K562 (cell line): ENCODE measurements at regions not wholly inside any gene's neighbourhood (a gene's known extent, or its start where the extent isn't known, plus 50 kb on each side); places are given as distances from the start of the nearest gene placed in this dataset.

Experiments
- EP400 ChIP-seq: fragments of 450-650 bp; IDR thresholded peaks from 2 replicates; pipeline ENCODE4 v1.6.1; 2017; ENCODE audit warnings: antibody characterized with exemption, mild to moderate bottlenecking, moderate library complexity
- HDAC3 ChIP-seq: fragments of 450-650 bp; IDR thresholded peaks from 2 replicates; pipeline ENCODE4 v1.6.1; 2018; ENCODE audit warnings: borderline replicate concordance, mild to moderate bottlenecking, moderate library complexity; ENCODE audit not compliant: partially characterized antibody
- KDM4B ChIP-seq, 2 experiments: fragments of 450-650 bp in 1 of 2; sonication (generic) in 1 of 2; IDR thresholded peaks; 2 replicates each; pipeline ENCODE4 v1.6.1; 2016 to 2017; ENCODE audit warnings: borderline replicate concordance in 2 of 2, antibody characterized with exemption in 1 of 2, low read depth in 1 of 2, mild to moderate bottlenecking in 1 of 2
- KLF1 ChIP-seq: fragments of 450-650 bp; IDR thresholded peaks from 2 replicates; pipeline ENCODE4 v1.6.1; 2016; ENCODE audit warnings: missing genetic modification characterization, missing compliant biosample characterization
- MLLT1 ChIP-seq, 2 experiments: fragments of 450-650 bp; IDR thresholded peaks; 2 replicates each; pipeline ENCODE4 v1.6.1; 2016
- NUFIP1 ChIP-seq: fragments of 450-650 bp; IDR thresholded peaks from 2 replicates; pipeline ENCODE4 v1.6.1; 2018; ENCODE audit not compliant: partially characterized antibody
- SIN3A ChIP-seq, 2 experiments: fragments of 150-350 bp in 1 of 2; IDR thresholded peaks; 2 replicates each; pipeline ENCODE4 v1.6.1; 2011 to 2016; ENCODE audit warnings: borderline replicate concordance in 2 of 2, low read depth in 2 of 2, low read length in 2 of 2, mild to moderate bottlenecking in 2 of 2, moderate library complexity in 2 of 2; ENCODE audit not compliant: control insufficient read depth in 1 of 2
- SMARCE1 ChIP-seq: fragments of 450-650 bp; IDR thresholded peaks from 2 replicates; pipeline ENCODE4 v1.7.1; 2016; ENCODE audit warnings: mild to moderate bottlenecking
- TF ChIP-seq, protein P1 (sequence below): fragments of 250-450 bp; sonication (Bioruptor Pico); IDR thresholded peaks from 2 replicates; pipeline ENCODE4 v1.4.0; 2020
- TF ChIP-seq, protein P2 (sequence below), 3 experiments: fragments of 200-800 bp in 1 of 3; sonication (Bioruptor generic) in 1 of 3; sonication (generic) in 1 of 3; formaldehyde crosslinking in 1 of 3; IDR thresholded peaks; 2 replicates each; pipeline versions ENCODE4 v1.6.1 to v1.8.0; 2016 to 2022; ENCODE audit warnings: mild to moderate bottlenecking in 2 of 3, missing compliant biosample characterization in 2 of 3, missing genetic modification characterization in 2 of 3, missing genetic modification reagents in 1 of 3
- TF ChIP-seq, protein P3 (sequence below): fragments of 250-450 bp; sonication (Bioruptor Pico); IDR thresholded peaks from 2 replicates; pipeline ENCODE4 v1.5.0; 2020; ENCODE audit warnings: mild to moderate bottlenecking, borderline replicate concordance
- TF ChIP-seq, protein P4 (sequence below), 2 experiments: fragments of 450-650 bp in 1 of 2; IDR thresholded peaks; 2 replicates each; pipeline ENCODE4 v1.6.1; 2011 to 2017; ENCODE audit warnings: low read depth in 2 of 2, antibody characterized with exemption in 1 of 2, borderline replicate concordance in 1 of 2, low read length in 1 of 2, mild to moderate bottlenecking in 1 of 2, mixed read lengths in 1 of 2; ENCODE audit not compliant: control insufficient read depth in 1 of 2

DNA sequence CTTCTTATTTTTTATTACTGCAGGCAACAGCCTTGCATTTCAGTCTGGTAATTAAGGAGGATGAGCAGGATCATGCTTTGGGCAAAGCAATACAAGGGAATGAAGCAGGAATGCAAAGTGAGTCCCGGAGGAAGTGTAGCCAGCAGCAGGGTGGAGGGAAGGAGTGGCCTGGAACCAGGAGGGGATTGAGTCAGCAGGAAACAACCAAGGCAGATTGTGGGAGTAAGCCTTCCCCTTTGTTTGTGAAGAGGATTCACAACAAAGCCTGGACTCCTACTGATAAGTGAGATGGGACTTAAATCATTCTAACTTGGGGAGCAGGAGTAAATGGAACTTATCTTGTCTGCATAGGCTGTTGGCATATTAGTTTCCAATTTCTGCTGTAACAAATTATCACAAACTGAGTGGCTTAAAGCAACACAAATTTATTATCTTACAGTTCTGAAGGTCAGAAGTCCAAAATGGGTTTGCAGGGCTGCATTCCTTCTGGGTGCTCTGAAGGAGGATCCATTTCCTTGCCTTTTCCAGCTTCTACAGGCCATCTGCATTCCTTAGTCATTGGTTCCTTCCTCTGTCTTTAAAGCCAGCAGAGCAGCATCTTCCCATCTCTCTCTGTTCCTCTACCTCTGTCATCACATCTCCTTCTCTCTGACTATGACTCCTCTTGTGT lies 93.2 kb upstream of the AP1S2 start (continued):
- TF ChIP-seq NUFIP1 = no peak
- TF ChIP-seq MLLT1 (IDR thresholded peaks at IDR 0.05) = no peak
- TF ChIP-seq, protein P1, sequence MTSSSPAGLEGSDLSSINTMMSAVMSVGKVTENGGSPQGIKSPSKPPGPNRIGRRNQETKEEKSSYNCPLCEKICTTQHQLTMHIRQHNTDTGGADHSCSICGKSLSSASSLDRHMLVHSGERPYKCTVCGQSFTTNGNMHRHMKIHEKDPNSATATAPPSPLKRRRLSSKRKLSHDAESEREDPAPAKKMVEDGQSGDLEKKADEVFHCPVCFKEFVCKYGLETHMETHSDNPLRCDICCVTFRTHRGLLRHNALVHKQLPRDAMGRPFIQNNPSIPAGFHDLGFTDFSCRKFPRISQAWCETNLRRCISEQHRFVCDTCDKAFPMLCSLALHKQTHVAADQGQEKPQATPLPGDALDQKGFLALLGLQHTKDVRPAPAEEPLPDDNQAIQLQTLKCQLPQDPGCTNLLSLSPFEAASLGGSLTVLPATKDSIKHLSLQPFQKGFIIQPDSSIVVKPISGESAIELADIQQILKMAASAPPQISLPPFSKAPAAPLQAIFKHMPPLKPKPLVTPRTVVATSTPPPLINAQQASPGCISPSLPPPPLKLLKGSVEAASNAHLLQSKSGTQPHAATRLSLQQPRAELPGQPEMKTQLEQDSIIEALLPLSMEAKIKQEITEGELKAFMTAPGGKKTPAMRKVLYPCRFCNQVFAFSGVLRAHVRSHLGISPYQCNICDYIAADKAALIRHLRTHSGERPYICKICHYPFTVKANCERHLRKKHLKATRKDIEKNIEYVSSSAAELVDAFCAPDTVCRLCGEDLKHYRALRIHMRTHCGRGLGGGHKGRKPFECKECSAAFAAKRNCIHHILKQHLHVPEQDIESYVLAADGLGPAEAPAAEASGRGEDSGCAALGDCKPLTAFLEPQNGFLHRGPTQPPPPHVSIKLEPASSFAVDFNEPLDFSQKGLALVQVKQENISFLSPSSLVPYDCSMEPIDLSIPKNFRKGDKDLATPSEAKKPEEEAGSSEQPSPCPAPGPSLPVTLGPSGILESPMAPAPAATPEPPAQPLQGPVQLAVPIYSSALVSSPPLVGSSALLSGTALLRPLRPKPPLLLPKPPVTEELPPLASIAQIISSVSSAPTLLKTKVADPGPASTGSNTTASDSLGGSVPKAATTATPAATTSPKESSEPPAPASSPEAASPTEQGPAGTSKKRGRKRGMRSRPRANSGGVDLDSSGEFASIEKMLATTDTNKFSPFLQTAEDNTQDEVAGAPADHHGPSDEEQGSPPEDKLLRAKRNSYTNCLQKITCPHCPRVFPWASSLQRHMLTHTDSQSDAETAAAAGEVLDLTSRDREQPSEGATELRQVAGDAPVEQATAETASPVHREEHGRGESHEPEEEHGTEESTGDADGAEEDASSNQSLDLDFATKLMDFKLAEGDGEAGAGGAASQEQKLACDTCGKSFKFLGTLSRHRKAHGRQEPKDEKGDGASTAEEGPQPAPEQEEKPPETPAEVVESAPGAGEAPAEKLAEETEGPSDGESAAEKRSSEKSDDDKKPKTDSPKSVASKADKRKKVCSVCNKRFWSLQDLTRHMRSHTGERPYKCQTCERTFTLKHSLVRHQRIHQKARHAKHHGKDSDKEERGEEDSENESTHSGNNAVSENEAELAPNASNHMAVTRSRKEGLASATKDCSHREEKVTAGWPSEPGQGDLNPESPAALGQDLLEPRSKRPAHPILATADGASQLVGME (CRISPR knock-in tag) = no peak
- TF ChIP-seq, protein P2, sequence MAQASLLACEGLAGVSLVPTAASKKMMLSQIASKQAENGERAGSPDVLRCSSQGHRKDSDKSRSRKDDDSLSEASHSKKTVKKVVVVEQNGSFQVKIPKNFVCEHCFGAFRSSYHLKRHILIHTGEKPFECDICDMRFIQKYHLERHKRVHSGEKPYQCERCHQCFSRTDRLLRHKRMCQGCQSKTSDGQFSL (CRISPR knock-in tag; IDR thresholded peaks at IDR 0.05) = no peak
- TF ChIP-seq, protein P2 (tag; IDR thresholded peaks at IDR 0.05) = no peak
- TF ChIP-seq KDM4B (IDR thresholded peaks at IDR 0.05; ENCODE audit: borderline replicate concordance in 2 of 2, low read depth in 1 of 2) = no peak
- TF ChIP-seq SMARCE1 = no peak; the same call in 1 of the 2 replicates
- TF ChIP-seq EP400 = no peak
- TF ChIP-seq, protein P3, sequence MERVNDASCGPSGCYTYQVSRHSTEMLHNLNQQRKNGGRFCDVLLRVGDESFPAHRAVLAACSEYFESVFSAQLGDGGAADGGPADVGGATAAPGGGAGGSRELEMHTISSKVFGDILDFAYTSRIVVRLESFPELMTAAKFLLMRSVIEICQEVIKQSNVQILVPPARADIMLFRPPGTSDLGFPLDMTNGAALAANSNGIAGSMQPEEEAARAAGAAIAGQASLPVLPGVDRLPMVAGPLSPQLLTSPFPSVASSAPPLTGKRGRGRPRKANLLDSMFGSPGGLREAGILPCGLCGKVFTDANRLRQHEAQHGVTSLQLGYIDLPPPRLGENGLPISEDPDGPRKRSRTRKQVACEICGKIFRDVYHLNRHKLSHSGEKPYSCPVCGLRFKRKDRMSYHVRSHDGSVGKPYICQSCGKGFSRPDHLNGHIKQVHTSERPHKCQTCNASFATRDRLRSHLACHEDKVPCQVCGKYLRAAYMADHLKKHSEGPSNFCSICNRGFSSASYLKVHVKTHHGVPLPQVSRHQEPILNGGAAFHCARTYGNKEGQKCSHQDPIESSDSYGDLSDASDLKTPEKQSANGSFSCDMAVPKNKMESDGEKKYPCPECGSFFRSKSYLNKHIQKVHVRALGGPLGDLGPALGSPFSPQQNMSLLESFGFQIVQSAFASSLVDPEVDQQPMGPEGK = no peak
- TF ChIP-seq SIN3A (IDR thresholded peaks at IDR 0.05; ENCODE audit: borderline replicate concordance in 2 of 2, control insufficient read depth in 1 of 2, low read depth in 2 of 2, low read length in 2 of 2) = no peak
- TF ChIP-seq, protein P4, sequence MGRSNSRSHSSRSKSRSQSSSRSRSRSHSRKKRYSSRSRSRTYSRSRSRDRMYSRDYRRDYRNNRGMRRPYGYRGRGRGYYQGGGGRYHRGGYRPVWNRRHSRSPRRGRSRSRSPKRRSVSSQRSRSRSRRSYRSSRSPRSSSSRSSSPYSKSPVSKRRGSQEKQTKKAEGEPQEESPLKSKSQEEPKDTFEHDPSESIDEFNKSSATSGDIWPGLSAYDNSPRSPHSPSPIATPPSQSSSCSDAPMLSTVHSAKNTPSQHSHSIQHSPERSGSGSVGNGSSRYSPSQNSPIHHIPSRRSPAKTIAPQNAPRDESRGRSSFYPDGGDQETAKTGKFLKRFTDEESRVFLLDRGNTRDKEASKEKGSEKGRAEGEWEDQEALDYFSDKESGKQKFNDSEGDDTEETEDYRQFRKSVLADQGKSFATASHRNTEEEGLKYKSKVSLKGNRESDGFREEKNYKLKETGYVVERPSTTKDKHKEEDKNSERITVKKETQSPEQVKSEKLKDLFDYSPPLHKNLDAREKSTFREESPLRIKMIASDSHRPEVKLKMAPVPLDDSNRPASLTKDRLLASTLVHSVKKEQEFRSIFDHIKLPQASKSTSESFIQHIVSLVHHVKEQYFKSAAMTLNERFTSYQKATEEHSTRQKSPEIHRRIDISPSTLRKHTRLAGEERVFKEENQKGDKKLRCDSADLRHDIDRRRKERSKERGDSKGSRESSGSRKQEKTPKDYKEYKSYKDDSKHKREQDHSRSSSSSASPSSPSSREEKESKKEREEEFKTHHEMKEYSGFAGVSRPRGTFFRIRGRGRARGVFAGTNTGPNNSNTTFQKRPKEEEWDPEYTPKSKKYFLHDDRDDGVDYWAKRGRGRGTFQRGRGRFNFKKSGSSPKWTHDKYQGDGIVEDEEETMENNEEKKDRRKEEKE (IDR thresholded peaks at IDR 0.05; ENCODE audit: borderline replicate concordance in 1 of 2, control insufficient read depth in 1 of 2, low read depth in 2 of 2, low read length in 1 of 2) = no peak
- TF ChIP-seq HDAC3 = no peak
- no peak for TF ChIP-seq KLF1
